Gastroesophageal sphincter (tissue), 4 donors: ENCODE measurements at regions not wholly inside any gene's neighbourhood (a gene's known extent, or its start where the extent isn't known, plus 50 kb on each side); places are given as distances from the start of the nearest gene placed in this dataset.

Experiments
- ATAC-seq: fragments of 150-250 bp; one replicate; pipeline ENCODE4 v1.9.1; 2016; ENCODE audit warnings: mild to moderate bottlenecking, moderate library complexity
- H3K27ac ChIP-seq, 4 donors: fragments of 200-600 bp; sonication (generic) in 3 of 4; 1 replicate in 3 of 4; 2 replicates in 1 of 4; pipeline ENCODE4 v1.5.1; 2016 to 2019
- H3K27me3 ChIP-seq: fragments of 200-600 bp; sonication (generic); one replicate; pipeline ENCODE4 v1.5.1; 2019
- H3K36me3 ChIP-seq, 2 donors: fragments of 200-600 bp; sonication (generic); one replicate each; pipeline ENCODE4 v1.5.1; 2019; ENCODE audit warnings: control low read depth in 1 of 2
- H3K4me1 ChIP-seq, 3 donors: fragments of 200-600 bp; sonication (generic); 1 replicate in 2 of 3; 2 replicates in 1 of 3; pipeline ENCODE4 v1.5.1; 2016 to 2019; ENCODE audit warnings: control low read depth in 2 of 3
- H3K4me3 ChIP-seq, 2 donors: fragments of 200-600 bp; sonication (generic); one replicate each; pipeline ENCODE4 v1.5.1; 2019; ENCODE audit warnings: mild to moderate bottlenecking in 1 of 2, moderate library complexity in 1 of 2
- H3K9me3 ChIP-seq, 3 donors: fragments of 200-600 bp; sonication (generic); one replicate each; pipeline ENCODE4 v1.5.1; 2017 to 2019; ENCODE audit warnings: control low read depth in 2 of 3
- EP300 ChIP-seq: sonication (generic); formaldehyde crosslinking; IDR thresholded peaks from one replicate; pipeline ENCODE4 v1.6.1; 2017; ENCODE audit warnings: antibody characterized with exemption, mild to moderate bottlenecking
- POLR2A ChIP-seq, 2 donors: fragments of 450-650 bp; IDR thresholded peaks; one replicate each; pipeline ENCODE4 v1.6.1; 2017; ENCODE audit warnings: antibody characterized with exemption in 2 of 2, mild to moderate bottlenecking in 2 of 2, moderate library complexity in 1 of 2
- POLR2AphosphoS5 ChIP-seq: sonication (generic); formaldehyde crosslinking; IDR thresholded peaks from one replicate; pipeline ENCODE4 v1.6.1; 2017; ENCODE audit warnings: antibody characterized with exemption
- WGBS, 2 donors: methylation state at CpG; one replicate each; pipeline ENCODE4 v1.1.5; 2018; ENCODE audit warnings: low coverage in 1 of 2; 5-methylcytosine and 5-hydroxymethylcytosine counted together
- TF ChIP-seq, protein P1 (sequence below), 4 experiments: fragments of 200-600 bp in 2 of 4; fragments of 450-650 bp in 2 of 4; sonication (generic) in 1 of 4; IDR thresholded peaks; one replicate each; pipeline ENCODE4 v1.5.1; 2017 to 2019; ENCODE audit warnings: antibody characterized with exemption in 4 of 4, mild to moderate bottlenecking in 2 of 4, moderate library complexity in 2 of 4

GRCh38 chr1:55937840-55938375 is 641.5 kb downstream of the PLPP3 start:
- no peak for ATAC-seq
- H3K4me3 ChIP-seq, result no peak overlapping the region
- no peaks in the 10 kb centered on the region for H3K9me3 ChIP-seq
- H3K4me1 ChIP-seq, result peaks cover 0 to 14% (median 10%) of the 10 kb centered on the region in 3 donors
- H3K27ac ChIP-seq, result peak overlapping the region in 1 of 4 donors; percentile 45
- TF ChIP-seq POLR2AphosphoS5 (no peak), EP300 (no peak), POLR2A (IDR thresholded peaks at IDR 0.05) (no peak)
- TF ChIP-seq, protein P1, sequence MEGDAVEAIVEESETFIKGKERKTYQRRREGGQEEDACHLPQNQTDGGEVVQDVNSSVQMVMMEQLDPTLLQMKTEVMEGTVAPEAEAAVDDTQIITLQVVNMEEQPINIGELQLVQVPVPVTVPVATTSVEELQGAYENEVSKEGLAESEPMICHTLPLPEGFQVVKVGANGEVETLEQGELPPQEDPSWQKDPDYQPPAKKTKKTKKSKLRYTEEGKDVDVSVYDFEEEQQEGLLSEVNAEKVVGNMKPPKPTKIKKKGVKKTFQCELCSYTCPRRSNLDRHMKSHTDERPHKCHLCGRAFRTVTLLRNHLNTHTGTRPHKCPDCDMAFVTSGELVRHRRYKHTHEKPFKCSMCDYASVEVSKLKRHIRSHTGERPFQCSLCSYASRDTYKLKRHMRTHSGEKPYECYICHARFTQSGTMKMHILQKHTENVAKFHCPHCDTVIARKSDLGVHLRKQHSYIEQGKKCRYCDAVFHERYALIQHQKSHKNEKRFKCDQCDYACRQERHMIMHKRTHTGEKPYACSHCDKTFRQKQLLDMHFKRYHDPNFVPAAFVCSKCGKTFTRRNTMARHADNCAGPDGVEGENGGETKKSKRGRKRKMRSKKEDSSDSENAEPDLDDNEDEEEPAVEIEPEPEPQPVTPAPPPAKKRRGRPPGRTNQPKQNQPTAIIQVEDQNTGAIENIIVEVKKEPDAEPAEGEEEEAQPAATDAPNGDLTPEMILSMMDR (IDR thresholded peaks at IDR 0.05), result no peak
- no CpG with 5 or more reads among the region's 3 CpGs for WGBS, 2 donors
- H3K36me3 ChIP-seq, result no peaks in the 10 kb centered on the region
- no peaks in the 10 kb centered on the region for H3K27me3 ChIP-seq

DNA sequence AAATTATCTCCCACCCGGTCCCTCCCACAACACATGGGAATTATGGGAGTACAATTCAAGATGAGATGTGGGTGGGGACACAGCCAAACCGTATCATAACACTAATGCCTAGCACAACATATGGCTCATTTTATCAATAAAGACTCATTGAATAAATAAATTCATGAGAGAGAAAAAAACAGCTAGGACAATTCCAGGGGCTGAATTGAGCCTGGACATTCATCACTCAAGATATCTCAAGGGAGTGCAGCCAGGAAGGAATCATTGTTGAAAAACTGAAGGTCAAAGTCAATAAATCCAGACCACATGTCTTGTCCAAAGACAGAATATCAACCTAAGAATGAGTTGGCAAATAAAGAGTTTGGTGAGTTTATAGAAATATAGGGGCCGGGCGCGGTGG is 644.1 kb downstream of the PLPP3 start:
- TF ChIP-seq POLR2A (IDR thresholded peaks at IDR 0.05), result no peak
- no peak for TF ChIP-seq EP300
- TF ChIP-seq, protein P1 (IDR thresholded peaks at IDR 0.05), result no peak
- no peak for TF ChIP-seq POLR2AphosphoS5
- Histone ChIP-seq H3K9me3 (no peaks in the 10 kb centered on the region), H3K4me1 (peaks cover 0 to 30% (median 13%) of the 10 kb centered on the region in 3 donors), H3K4me3 (no peak overlapping the region), H3K36me3 (no peaks in the 10 kb centered on the region), H3K27me3 (no peaks in the 10 kb centered on the region), H3K27ac (no peak overlapping the region)
- no peak for ATAC-seq
- WGBS, 2 donors, result 76 to 86% methylated on average over 1 to 2 of the region's 5 CpGs

GRCh38 chr1:55932402-55932801 is 647.0 kb downstream of the PLPP3 start:
- 100% methylated on average over 1 of the region's 1 CpG for WGBS, 2 donors
- no peak for ATAC-seq
- TF ChIP-seq, protein P1 (IDR thresholded peaks at IDR 0.05), result no peak
- TF ChIP-seq EP300 (no peak), POLR2AphosphoS5 (no peak), POLR2A (IDR thresholded peaks at IDR 0.05) (no peak)
- H3K27me3 ChIP-seq, result no peaks in the 10 kb centered on the region
- H3K4me3 ChIP-seq, result no peak overlapping the region
- peaks cover 0 to 16% (median 3%) of the 10 kb centered on the region in 3 donors for H3K4me1 ChIP-seq
- H3K27ac ChIP-seq, result no peak overlapping the region
- H3K9me3 ChIP-seq, result no peaks in the 10 kb centered on the region
- no peaks in the 10 kb centered on the region for H3K36me3 ChIP-seq

- Histone ChIP-seq H3K36me3 (no peaks in the 10 kb centered on the region), H3K4me3 (no peak overlapping the region), H3K27ac (peak overlapping the region in 2 of 4 donors; percentile 0 to 58), H3K27me3 (no peaks in the 10 kb centered on the region), H3K4me1 (peaks cover 0 to 16% (median 3%) of the 10 kb centered on the region in 3 donors), H3K9me3 (no peaks in the 10 kb centered on the region)
- 20 to 26% methylated on average over 4 of the region's 4 CpGs for WGBS, 2 donors
- TF ChIP-seq, protein P1 (IDR thresholded peaks at IDR 0.05), result no peak
- no peak for TF ChIP-seq POLR2AphosphoS5
- no peak for TF ChIP-seq POLR2A (IDR thresholded peaks at IDR 0.05)
- TF ChIP-seq EP300, result no peak
- no peak for ATAC-seq
Measured at GRCh38 chr1:55931081-55931940, 648.1 kb downstream of the PLPP3 start.

DNA sequence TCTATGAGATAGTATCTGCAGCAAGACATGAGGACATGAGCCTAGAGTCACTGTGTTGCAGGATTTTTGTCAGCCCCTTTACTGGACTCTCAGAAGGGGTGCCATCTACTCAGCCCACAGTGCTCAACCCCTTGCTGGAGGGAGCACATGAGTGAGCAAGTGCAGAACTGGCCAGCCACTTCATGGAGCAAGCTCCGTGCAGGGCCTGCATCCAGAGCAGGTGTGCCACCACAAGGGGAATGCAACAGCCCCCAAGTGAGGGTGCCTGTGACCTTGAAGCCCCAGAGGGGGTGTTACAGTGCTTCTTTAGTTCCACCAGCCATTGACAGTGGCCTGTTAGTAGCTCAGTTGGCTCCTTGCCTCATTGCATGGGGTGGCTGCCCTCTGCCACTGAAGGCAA is 649.7 kb downstream of the PLPP3 start:
- no peak for TF ChIP-seq POLR2AphosphoS5
- no peak for TF ChIP-seq EP300
- no peak for TF ChIP-seq POLR2A (IDR thresholded peaks at IDR 0.05)
- TF ChIP-seq, protein P1 (IDR thresholded peaks at IDR 0.05), result no peak
- no peaks in the 10 kb centered on the region for H3K9me3 ChIP-seq
- no peak for ATAC-seq
- no peaks in the 10 kb centered on the region for H3K36me3 ChIP-seq
- WGBS, 2 donors, result no CpG with 5 or more reads among the region's 1 CpG
- H3K4me3 ChIP-seq, result no peak overlapping the region
- no peaks in the 10 kb centered on the region for H3K27me3 ChIP-seq
- H3K27ac ChIP-seq, result no peak overlapping the region
- peaks cover 0 to 16% (median 3%) of the 10 kb centered on the region in 3 donors for H3K4me1 ChIP-seq
